Pulmonary artery endothelial cell (primary cell): ENCODE measurements at regions not wholly inside any gene's neighbourhood (a gene's known extent, or its start where the extent isn't known, plus 50 kb on each side); places are given as distances from the start of the nearest gene placed in this dataset.
A peak's percentile ranks its signal among the peaks of the same experiment; 100 is the strongest.
"Not testable (repeated sequence)": the region's sequence is repeated elsewhere in the genome, so short reads cannot be mapped to it uniquely, and the experiment has no call there.

Source experiments
- DNase-seq: peaks from one replicate; pipeline ENCODE4 v3.0.0-alpha.2; 2011; ENCODE audit warnings: low read depth, low spot score

DNA sequence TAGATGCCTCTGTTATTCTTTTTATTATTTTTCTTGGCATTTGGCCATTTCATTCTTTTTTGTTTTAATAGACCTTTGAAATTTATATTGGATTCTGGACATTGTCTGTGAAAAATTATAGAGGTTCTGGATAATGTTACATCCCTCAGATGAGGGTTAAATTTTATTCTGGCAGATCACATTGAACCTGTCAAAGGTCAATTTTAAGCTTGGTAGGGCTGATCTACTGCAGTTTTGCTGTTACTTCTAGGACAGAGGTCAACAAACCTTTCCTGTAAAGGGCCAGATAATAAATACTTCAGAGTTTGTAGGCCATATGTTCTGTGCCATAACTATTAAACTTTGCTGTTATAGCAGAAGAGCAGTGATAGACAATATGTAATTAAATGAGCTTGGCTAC lies 318.9 kb upstream of the DPPA4 start:
- DNase-seq, result no peak

DNA sequence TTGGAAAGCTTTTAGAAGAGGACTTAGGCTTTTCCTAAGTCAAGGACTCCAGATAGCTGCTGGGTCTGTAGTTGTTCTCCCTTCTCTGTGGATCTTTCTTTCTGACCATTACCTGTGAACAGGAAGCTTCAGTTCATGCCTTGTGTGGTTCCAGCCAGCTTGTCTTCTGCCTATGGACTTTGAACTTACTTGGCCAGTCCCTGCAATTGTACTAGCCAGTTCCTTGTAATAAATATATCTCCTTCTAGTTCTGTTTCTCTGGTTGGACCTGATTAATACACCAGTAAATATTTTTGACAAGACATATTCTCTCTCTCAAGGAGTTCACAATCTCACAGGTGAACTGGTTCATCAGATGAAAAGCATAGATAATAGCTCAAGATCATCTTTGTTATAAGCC lies 341.3 kb upstream of the DPPA4 start:
- DNase-seq, result no peak

DNA sequence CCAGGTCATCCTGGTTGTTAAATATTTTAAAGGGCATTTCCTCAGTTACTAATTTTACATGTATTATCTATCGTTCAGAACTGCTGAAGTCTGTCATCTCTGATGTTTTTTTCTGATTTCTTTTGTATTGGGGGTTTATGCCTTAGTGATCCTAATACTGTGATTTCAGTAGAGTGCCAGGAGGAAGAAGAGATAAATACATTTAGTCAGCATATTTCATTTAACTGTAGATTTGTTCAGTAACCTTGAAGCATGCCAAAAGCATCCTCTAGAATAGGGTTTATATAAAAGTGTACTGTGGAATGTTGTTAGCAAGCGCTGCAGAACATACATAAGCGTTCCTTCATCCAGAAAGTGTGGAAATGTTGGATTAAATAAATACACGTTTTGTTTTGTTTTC lies 342.3 kb upstream of the DPPA4 start:
- DNase-seq, result no peak

DNA sequence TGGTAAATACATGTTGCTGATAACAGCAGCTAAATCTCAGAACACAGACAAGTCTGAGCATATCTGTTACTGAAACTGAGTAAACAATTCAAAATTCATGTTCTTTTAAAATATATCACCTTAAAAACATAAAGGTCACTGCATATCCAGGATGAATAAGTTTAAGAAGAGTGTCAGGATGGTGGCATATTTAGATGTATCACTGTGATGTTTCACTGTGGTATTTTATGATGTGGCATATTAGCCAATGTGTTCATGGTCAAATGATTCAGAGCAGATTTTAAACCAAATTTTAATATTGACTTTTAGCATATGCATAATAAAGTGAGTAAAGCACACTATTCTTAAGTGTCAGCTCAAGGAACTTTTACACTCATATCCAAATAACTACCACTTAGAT lies 346.4 kb upstream of the DPPA4 start:
- no peak for DNase-seq

DNA sequence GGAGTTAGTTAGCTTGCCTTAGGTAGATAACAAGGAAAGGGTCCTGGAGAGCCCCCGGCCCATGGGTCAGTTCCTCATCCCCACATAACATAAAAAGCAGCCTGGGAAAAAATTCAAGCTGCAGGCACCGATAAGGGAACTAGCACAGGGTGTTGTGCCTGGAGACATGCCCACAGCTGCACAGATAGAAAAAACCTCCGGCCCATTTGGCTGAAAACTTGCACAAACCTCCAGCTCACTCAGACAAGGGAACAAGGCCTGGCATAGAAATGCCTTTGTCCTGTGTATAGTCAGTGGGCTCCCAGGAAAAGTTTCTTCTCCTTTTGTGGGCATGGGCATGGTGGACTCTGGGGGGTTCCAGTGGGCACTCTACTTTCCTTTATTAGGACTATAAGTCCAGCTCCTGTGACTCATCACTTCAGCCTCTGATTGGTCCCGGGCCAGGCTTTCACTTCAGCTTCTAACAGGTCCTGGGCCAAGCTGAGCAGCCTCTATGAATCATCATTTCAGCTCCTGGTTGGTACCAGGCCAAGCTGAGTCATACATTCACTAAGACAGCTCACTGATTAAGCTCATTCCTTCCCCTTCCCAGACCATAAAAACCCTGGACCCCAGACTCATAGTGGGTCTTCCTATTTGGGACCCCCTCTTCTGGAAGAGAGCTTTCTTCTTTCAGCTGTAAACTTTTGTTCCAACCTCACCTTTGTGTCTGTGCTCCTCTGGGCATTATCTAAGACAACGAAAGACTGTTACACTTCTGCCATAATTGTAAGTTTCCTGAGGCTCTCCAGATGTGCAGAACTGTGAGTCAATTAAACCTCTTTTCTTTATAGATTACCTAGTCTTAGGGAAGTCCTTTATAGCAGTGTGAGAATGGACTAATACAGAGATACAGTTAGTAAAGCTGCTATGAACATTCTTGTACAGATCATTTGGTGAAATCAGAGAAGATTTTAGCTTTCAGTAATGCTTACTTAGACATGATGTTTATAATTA lies 348.0 kb upstream of the DPPA4 start:
- peak; percentile 90 for DNase-seq

DNA sequence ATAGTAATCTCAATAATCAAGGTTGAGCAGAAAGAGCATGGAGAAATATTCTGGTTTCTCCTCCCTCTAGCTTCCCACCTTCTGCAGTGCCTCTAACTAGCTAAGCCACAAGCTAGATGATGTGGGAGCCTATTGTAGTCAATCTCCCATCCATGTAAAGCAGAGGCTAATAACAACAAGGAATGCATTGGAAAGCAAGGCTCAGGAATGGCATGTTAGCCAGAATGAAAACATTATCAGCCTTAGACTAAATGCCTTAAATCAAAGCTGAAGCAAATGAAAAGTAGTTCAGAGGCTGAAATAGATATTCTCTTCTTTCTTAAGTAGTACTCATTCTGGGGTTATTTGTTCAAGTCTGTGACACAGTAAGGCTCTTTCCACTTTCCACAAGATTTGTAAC lies 350.3 kb upstream of the DPPA4 start:
- no peak for DNase-seq

DNA sequence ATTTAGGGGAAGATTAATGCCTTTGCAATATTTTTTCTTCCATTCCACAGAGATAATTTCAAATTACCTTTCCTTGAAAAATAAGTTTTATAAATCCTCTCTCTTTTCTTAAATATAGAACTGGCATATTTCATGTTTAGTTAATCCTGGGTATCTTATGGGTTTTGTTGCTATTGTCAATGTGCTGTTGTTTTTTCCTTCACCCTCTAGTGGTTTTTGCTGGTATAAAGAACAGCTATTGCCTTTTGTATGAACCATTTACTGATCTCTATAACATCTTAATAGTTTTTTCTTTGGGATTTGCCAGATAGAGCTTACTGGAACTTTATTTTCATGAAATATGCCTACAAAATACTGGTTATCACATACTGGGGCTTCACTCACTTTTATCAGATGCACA lies 359.6 kb upstream of the DPPA4 start:
- DNase-seq, result no peak

DNA sequence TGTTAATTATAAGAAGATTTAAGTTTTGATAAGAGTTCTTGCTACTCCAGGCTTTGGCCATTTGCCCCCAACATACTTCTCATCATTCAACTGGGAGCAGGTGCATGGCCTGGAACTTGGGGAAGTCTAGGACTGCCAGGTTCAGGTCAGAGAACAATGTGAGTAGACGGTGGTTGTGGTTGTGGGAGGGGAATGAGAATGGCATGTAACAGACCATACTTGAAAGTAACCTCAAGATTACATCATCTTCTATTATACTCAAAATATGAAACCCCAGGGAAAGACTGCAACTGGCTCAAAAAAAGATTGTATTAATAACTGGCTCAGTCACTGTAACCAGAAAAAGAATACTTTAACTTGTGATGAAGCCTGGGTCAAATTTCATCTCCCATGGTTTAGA lies 364.9 kb upstream of the DPPA4 start:
- DNase-seq, result no peak

DNA sequence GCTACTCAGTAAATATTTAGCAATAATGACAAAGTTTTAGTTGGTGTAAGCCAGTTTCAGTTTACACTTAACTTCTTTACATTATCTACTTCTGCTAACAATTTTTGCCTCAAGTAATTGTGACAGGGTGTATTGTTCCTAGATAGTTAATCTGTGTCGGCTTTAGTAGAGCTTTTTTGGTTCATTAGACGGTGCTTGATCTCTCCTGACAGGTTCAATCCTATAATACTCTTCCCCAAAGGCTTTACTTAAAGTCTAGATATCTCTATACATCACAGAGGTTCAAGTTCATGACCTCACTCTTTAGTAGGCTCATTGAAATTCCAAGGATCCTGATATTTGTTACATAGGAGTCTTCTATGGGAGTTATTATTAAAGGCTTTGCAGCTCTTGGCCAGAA lies 365.6 kb upstream of the DPPA4 start:
- no peak for DNase-seq

DNA sequence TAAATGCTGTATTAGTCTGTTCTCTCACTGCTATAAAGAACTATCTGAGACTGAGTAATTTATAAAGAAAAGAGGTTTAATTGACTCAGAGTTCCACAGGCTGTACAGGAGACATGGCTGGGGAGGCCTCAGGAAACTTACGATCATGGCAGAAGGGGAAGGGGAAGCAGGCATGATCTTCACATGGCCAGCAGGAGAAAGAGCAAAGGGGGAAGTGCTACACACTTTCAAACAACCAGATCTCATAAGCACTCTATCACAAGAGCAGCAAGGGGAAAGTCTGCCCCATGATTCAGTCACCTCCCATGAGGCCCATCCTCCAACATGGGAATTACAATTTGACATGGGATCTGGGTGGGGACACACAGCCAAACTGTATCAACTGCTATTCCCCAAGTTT lies 367.8 kb upstream of the DPPA4 start:
- not testable (repeated sequence) for DNase-seq

DNA sequence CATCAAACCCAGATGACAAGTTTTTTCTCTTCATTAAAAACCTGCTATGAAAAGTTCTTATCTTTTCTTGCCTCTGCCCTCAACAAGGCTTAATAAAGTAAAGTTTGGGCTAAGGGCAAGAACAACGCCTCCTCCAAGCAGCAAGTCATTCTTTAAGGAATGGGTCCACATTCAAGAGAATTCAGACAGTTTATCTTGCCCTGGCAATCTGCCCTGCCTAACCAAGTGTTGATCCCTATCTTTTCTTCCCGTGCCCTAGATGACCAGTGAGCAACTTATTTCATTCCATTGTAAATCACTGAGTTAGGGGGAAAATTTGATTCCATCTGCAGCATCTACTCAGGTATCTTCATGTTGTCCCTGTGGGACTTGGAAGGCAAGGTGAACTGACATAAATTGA lies 370.3 kb upstream of the DPPA4 start:
- DNase-seq, result no peak

DNA sequence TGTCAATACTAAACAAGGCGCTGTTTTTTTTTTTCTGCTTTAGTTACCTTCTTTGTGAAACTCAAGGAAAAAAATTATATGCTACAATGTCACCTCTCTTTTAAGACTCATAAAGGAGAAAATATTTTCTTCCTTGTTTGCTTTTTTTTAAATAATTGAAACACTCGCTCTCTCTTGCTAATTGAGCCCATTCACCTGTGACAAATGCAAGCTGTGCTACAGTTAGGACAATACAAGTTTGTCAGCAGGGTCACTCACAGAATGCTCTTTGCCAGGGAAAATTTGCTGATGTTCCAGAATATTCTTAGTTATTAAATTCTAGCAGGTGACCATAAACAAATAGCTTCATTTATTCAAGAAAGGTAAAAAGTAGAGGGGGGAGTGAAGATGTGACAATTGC lies 375.9 kb upstream of the DPPA4 start:
- DNase-seq, result no peak

DNA sequence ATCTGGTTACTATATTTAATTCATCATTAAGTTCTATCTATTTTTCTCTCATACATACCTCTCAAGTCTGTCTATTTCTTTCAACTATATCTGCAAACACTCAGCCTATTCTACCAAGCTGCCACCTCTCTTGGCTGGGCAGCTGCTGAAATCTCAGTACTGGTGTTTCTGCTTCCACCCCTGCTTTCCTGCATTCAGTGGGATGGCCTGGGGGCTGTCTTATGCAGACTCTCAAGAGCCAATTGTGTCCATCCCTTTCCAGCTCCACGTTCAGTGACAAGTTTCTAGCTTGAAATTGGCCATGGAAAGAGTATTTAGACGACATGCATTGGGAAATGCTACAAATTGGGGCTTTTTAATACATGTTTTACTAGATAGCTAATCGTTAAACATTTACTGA lies 378.4 kb upstream of the DPPA4 start:
- DNase-seq, result no peak

DNA sequence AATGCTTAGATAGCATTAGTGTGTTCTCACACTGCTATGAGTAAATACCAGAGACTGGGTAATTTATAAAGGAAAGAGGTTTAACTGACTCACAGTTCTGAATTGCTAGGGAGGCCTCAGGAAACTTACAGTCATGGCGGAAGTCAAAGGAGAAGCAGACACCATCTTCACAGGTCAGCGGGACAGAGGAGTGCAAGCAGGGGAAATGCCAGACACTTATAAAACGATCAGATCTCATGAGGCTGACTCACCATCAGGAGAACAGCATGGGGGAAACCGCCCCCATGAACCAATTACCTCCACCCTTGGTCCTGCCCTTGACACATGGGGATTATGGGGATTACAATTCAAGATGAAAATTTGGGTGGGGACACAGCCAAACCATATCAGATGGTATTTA lies 381.5 kb upstream of the DPPA4 start:
- no peak for DNase-seq

DNA sequence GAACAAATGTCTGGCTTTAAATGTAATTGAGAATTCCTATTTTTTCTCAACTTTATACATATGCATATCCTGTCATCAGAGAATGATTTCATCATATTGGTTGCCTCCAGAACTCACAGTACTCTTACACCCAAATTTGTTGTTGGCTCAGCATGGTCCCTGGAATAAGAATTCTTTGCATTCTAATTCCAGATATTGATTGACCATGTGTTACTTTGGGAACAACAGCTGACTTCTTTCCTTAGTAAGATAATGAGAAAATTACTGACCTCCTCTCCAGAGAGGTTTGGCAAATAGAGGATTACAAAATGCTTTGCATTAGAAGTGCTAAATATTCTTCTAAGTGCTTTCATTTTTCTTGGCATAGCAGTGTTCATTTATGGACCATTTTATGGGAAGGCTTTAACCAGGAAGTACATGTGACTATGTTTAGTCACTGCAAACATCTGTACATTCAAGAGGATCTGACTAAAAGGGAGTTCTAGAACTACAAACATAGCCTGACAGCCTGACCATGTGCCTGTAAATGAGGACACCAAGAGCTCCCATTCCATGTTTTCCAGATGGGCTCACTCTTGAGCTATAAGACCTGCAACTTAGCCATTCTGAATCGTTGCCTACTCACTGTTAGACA lies 391.6 kb upstream of the DPPA4 start:
- DNase-seq, result no peak

DNA sequence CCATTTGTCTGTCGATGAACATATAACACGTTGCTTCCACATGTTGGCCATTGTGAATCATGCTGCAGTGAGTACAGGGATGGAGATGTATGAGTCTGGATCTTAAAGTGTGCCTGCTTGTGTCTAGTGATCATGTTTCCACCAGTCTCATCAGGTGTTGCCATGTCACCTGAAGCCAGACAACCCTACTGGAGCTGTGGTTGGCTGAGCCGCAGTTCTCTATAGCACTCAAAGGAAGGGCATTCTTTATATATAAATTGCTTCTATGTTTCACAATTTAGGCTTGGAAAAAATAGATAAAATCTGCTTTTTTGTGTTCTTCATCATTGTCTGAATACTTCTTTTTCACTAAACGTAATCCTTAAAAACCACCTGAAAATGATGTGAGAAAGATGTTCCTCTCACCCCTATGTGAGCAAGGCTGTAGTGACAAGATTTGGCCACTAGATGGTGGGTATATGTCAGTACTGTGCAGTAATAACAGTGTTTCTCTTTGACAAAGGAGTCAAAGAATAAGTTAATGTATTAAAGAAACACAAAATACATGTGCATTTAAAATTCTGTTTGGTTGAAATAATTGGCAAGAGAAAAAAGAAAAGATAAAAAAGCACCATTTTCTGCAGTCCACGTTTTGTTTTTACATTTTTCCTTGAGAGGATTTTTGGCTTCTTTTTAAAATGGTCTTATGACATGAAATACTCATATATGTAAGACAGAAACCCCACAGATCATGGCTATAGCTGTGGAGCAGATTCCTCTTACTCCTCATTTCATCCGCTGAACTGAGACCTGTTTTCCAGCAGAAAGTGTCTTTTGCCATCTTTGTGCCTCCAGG lies 394.5 kb upstream of the DPPA4 start:
- peak; percentile 22 for DNase-seq

DNA sequence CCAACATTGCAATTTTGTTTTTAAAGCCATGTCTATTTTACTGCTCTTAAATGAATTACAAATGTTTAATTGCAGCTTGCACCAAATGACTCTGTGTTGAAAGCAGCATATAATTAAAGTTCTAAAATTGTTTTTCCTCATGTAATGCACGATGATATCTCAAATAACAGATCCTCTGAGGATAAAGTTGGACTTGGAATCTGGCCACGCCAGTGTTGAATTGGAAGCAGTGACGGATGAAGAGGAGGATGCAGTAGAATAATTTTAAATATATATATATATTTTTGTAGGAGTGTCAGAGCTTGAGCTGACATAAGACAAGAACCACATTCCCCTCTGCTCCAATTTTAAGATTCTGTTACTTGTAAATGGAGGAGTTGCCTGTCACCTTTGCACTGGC lies 406.6 kb upstream of the DPPA4 start:
- no peak for DNase-seq

DNA sequence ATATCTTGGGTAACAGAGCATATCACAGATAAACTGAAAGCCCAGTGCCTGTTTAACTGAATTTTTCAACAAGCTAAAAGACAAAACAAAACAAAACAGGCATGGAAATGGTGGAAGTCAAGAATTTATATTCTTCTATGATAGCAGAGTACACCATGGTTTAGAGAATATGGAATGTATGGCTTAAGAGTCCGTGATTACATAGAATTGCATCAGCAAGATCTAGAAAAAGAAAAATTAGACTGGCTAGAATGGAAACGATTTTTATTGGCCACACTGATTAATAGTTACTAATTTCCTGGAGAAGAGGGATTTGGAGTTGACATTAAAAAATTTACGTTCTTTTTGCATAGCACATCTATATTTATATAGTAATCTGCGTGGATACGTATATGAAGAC lies 435.2 kb upstream of the DPPA4 start:
- no peak for DNase-seq

DNA sequence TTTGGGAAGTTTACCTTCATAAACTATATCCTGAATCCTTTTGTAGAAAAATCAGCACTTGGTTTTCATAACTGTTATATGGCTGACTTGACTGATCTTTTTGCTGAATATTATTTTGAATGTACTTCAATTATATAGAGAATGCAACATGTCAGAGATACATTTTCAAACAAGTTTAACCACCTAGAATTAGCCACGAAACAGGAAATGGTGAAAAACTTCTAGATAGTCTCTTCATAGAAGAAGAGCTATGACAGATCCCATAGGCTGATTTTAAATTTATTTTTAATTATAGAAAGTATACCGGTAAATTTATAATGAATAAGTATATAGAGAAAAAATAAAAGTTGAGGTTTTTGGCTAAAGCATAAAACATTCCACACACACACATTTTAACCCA lies 436.8 kb upstream of the DPPA4 start:
- no peak for DNase-seq

DNA sequence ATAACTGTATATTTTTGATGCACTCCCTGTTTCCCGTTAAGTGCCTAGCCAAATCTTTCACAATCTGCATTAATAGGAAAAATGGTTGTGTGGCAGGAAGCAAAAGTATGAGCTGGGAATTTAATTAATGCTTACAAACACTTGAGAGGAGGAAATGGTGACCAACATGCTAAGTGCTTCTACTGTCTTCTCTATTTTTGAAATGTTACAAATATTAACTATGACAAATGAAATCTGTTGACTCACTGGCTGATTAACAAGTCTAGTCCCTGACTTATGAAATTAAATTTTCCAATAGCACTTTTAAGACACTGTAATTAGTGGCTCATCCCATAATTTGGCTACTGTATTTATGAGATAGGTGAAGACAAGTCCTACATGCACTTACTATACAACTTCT lies 446.9 kb upstream of the DPPA4 start:
- DNase-seq, result no peak

DNA sequence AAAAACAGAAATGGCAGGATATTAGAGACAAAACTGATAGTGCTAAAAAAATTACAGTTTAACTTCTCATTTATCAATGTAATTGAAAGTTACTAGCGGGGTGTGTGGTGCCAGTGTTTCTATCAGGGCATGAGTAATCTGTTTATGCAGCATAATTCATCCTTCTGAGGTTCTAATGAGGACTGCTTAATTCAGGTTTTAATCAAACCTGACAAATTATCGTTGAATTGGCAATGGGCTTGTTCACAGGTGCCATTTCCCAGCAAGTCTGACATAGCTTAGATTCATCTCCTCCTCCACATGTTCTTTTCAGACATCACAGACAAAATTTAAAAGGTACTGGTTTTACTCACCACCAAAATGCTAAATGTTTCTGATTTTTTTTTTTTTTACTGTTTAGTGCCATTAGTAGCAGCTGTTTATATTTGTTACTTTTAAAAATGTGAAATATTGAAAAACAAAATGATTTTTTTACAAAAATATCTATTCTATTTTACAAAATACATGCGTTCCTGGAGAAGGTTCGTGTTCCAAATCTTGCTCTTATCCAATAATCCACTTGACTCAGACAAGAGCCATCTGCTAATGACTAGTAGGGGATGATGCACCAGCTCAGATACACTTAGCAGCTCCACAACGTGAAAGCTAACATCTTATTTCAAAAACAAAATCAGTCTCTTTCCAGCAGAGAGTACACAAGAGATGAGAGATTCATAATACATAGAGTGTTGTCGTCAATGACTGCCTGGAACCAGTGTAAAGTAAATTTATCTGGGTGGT lies 447.7 kb upstream of the DPPA4 start:
- DNase-seq, result no peak
